Skeletal muscle tissue (tissue), 3 donors: ENCODE measurements at regions not wholly inside any gene's neighbourhood (a gene's known extent, or its start where the extent isn't known, plus 50 kb on each side); places are given as distances from the start of the nearest gene placed in this dataset.

Source experiments
- H3K27ac ChIP-seq: one replicate; pipeline ENCODE4 v1.7.0; 2013; ENCODE audit warnings: mild to moderate bottlenecking, low read depth, low read length, inconsistent platforms
- H3K27me3 ChIP-seq, 3 donors: one replicate each; pipeline ENCODE4 v1.7.0; 2013; ENCODE audit warnings: low read length in 3 of 3; ENCODE audit not compliant: control insufficient read depth in 3 of 3, insufficient read depth in 3 of 3
- H3K36me3 ChIP-seq, 3 donors: one replicate each; pipeline ENCODE4 v1.7.0; 2013; ENCODE audit warnings: low read length in 3 of 3; ENCODE audit not compliant: control insufficient read depth in 3 of 3, insufficient read depth in 3 of 3
- H3K4me1 ChIP-seq, 3 donors: one replicate each; pipeline ENCODE4 v1.7.0; 2013; ENCODE audit warnings: low read length in 3 of 3, mild to moderate bottlenecking in 3 of 3; ENCODE audit not compliant: control insufficient read depth in 3 of 3, insufficient read depth in 3 of 3
- H3K4me3 ChIP-seq, 3 donors: one replicate each; pipeline ENCODE4 v1.7.0; 2013; ENCODE audit warnings: low read length in 3 of 3
- H3K9ac ChIP-seq, 3 donors: one replicate each; pipeline ENCODE4 v1.7.0; 2013; ENCODE audit warnings: low read length in 3 of 3, mild to moderate bottlenecking in 3 of 3, moderate library complexity in 2 of 3, low read depth in 1 of 3
- H3K9me3 ChIP-seq, 3 donors: one replicate each; pipeline ENCODE4 v1.7.0; 2013; ENCODE audit warnings: low read length in 3 of 3; ENCODE audit not compliant: control insufficient read depth in 3 of 3
- donor health status: Osteomylitis.

GRCh38 chr1:230009611-230010313 lies 57.3 kb upstream of the GALNT2 start:
- Histone ChIP-seq H3K36me3 (no peaks in the 10 kb centered on the region), H3K4me3 (no peak overlapping the region), H3K9me3 (no peaks in the 10 kb centered on the region), H3K27me3 (no peaks in the 10 kb centered on the region), H3K4me1 (peaks cover 16 to 23% (median 18%) of the 10 kb centered on the region in 3 donors), H3K27ac (no peak overlapping the region), H3K9ac (no peak overlapping the region)

DNA sequence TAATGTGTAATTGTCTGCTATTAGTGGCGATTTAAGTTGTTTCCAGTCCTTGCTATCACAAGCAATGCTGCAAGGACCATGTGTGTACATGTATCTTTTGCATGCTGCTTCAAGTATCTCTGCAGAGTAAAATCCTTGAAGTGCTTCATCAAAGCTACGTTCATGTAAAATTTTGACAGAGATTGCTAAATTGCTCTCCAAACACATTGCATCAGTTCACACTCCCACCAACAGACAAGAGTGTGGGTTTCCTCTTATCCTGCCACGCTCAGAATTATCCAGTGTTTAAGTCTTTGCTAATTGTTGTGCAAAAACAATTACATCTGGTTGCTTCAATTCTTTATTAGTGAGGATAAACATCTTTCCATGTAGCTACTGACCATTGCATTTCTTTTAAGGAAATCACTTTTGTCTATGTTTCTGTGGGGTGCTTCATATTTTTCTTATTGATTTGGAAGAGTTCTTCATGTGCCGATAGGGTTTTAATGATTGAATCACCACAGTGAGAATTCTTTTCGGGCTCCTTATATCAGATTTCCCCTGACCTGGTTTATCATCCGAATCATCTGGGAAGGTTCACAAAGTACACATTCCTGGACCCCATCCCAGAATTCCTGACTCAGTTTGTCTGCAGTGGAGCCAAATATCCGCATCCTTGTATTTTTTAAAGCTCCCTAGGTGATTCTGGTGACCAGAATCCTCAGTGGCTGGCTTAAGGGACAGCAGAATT lies 56.3 kb upstream of the GALNT2 start:
- peaks cover 16 to 23% (median 18%) of the 10 kb centered on the region in 3 donors for H3K4me1 ChIP-seq
- H3K36me3 ChIP-seq, result no peaks in the 10 kb centered on the region
- no peaks in the 10 kb centered on the region for H3K27me3 ChIP-seq
- H3K27ac ChIP-seq, result no peak overlapping the region
- no peak overlapping the region for H3K4me3 ChIP-seq
- H3K9me3 ChIP-seq, result no peaks in the 10 kb centered on the region
- H3K9ac ChIP-seq, result no peak overlapping the region

DNA sequence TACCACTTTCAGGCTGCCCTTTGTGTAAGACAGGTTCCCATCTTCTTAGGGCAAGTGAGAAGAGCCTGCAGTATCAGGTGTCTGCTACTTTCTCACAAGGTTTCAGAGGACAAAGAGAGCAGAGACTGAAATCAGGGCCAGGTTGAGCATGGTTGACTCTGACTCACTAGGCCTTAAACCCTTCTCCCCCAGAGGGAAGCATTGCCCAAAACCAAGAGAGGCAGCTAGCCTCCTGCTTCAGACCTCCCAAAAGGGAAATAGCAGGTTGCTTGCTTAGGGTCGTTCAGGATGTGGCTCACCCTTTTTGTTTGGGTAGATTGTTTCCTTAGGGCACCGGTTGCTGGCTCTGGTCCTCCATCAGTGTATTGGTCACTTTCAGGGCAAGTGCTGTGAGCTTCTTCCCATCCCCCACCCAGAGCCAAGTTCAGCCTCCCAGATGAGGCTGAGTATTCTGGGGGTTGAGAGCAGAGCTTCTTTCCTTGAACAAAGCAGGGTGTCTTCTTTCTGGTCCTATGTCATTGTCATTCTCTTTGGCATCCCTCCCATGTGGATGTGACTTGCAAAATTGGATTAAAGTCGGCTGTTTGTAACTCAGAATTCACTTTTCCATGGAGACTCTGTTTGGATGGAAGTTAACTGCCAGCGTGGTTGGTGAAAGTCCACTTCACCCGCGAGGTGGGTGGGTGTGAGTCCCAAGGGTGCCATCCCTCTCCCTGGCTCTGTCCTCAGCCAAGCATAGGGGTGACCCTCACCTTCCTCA lies 55.5 kb upstream of the GALNT2 start:
- no peak overlapping the region for H3K9ac ChIP-seq
- no peaks in the 10 kb centered on the region for H3K27me3 ChIP-seq
- peak overlapping the region; percentile 5 for H3K27ac ChIP-seq
- no peaks in the 10 kb centered on the region for H3K36me3 ChIP-seq
- H3K9me3 ChIP-seq, result no peaks in the 10 kb centered on the region
- no peak overlapping the region for H3K4me3 ChIP-seq
- peaks cover 16 to 23% (median 18%) of the 10 kb centered on the region in 3 donors for H3K4me1 ChIP-seq

GRCh38 chr1:230012093-230012393 lies 55.0 kb upstream of the GALNT2 start:
- Histone ChIP-seq H3K9me3 (no peaks in the 10 kb centered on the region), H3K4me3 (no peak overlapping the region), H3K27me3 (no peaks in the 10 kb centered on the region), H3K9ac (no peak overlapping the region), H3K4me1 (peaks cover 16 to 23% (median 18%) of the 10 kb centered on the region in 3 donors), H3K27ac (peak overlapping the region; percentile 5), H3K36me3 (no peaks in the 10 kb centered on the region)

- no peaks in the 10 kb centered on the region for H3K36me3 ChIP-seq
- no peak overlapping the region for H3K4me3 ChIP-seq
- H3K9ac ChIP-seq, result no peak overlapping the region
- peaks cover 16 to 23% (median 18%) of the 10 kb centered on the region in 3 donors for H3K4me1 ChIP-seq
- H3K27ac ChIP-seq, result no peak overlapping the region
- no peaks in the 10 kb centered on the region for H3K27me3 ChIP-seq
- H3K9me3 ChIP-seq, result no peaks in the 10 kb centered on the region
These were observed 54.3 kb upstream of the GALNT2 start for GRCh38 chr1:230012741-230013140.

GRCh38 chr1:230016159-230016558 lies 50.9 kb upstream of the GALNT2 start:
- H3K27me3 ChIP-seq, result no peaks in the 10 kb centered on the region
- no peaks in the 10 kb centered on the region for H3K9me3 ChIP-seq
- H3K9ac ChIP-seq, result no peak overlapping the region
- H3K4me1 ChIP-seq, result peaks cover 11 to 15% (median 14%) of the 10 kb centered on the region in 3 donors
- no peak overlapping the region for H3K4me3 ChIP-seq
- no peaks in the 10 kb centered on the region for H3K36me3 ChIP-seq
- H3K27ac ChIP-seq, result no peak overlapping the region
